GM19397 (cell line): ENCODE measurements at regions not wholly inside any gene's neighbourhood (a gene's known extent, or its start where the extent isn't known, plus 50 kb on each side); places are given as distances from the start of the nearest gene placed in this dataset.
"Not testable (repeated sequence)": the region's sequence is repeated elsewhere in the genome, so short reads cannot be mapped to it uniquely, and the experiment has no call there.

Experiments used
- ATAC-seq: cut with Tn5 transposase; IDR thresholded peaks from one replicate; pipeline ENCODE4 v1.9.1; 2021; ENCODE audit warnings: mild to moderate bottlenecking, moderate library complexity; ENCODE audit not compliant: unreplicated experiment

- ATAC-seq = no peak
These were observed 472.4 kb upstream of the UBE2E2 start for GRCh38 chr3:22730701-22731100.

DNA sequence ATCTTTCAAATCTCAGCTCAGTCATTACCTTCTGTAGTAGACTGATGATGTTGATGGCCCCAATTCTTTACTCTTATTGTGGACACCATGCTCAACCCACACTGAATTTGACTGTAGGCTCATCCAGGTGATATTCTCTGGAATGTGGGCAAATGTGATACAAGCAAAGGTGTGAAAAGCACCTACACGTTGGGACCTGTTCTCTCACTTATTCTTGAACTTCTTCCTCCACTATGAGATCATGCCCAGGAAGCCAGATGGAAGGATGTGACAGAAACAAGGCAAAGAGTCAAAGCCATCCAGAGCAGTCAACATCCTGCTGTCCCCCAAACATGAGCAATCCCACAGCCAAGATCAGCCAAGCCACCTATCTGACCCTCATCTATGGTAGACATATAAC, 471.2 kb upstream of the UBE2E2 start:
- ATAC-seq = no peak

DNA sequence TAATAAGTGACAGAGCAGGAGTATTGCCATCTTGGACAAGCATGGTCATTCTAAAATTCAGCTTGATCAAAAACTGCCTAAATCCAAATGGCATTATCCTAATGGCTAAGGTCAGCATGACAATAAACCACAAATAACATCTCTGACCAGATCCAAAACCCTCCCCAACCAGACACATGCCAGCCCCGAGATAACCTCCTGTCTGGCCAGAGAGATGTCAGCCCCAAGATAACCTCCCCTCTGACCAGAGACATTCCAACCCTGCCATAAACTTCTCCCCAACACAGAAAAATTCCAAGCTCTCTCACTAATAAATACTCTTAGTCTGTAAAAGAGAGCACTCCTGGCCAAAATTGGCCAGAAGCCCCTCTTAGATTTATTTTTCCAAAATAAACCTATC, 470.5 kb upstream of the UBE2E2 start:
- ATAC-seq = no peak

DNA sequence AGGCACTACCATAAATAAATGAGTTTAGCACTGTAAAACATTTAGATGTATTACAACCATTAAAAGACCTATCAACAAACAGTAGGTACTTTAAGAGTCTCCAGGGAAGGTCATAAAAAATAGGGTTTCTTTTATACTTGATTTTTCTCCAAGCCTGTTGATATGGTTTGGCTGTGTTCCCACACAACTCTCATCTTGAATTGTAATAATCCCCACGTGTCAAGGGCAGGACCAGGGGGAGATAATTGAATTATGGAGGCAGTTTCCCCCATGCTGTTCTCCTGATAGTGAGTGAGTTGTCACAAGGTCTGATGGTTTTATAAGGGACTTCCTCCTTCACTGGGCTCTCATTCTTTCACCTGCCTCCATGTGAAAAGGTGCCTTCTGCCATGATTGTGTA, 468.9 kb upstream of the UBE2E2 start:
- ATAC-seq = no peak

- ATAC-seq = no peak
These were observed 468.4 kb upstream of the UBE2E2 start for GRCh38 chr3:22734756-22735155.

DNA sequence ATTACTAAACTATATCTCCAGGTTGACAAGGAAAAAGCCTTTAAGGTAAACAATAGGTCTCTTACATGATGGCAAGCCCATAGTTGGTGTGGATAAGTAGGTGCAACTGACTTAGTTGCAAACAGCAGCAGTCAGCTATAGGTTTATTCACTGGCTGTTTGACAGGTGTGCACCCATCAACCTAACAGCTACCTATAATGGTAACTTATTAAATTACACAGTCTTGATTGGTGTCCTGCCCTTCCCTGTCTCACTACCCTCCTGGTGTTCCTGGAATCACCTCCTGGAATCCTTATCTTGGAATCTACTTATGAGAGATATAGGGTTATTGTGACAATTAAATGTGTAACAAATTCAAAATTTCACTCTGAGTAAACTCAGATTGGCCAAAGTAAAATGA, 467.8 kb upstream of the UBE2E2 start:
- ATAC-seq = no peak

- ATAC-seq = not testable (repeated sequence)
These were observed 459.7 kb upstream of the UBE2E2 start for GRCh38 chr3:22743386-22743785.

GRCh38 chr3:22745321-22745720, 457.8 kb upstream of the UBE2E2 start:
- ATAC-seq = no peak

DNA sequence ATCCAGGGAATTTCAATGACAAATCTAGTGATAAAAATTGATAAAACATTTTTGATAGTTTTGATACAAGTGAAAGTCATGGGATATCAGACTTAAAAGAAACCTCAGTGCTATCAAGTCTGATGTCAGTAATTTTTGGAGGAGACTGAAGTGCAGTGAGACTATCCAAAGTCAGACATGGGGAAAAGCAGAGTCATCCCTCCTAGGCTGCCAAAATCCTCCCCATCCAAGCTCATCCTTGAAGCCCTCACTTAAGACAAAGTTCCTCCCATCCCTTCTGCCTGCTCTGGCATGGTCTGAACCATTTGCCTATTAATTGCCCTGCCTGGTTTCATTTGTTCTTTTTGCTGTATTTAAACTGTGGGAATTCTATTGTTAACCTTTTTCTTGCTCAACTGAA, 456.9 kb upstream of the UBE2E2 start:
- ATAC-seq = no peak

GRCh38 chr3:22748453-22749045, 454.6 kb upstream of the UBE2E2 start:
- ATAC-seq = no peak

- ATAC-seq = no peak
These were observed 443.4 kb upstream of the UBE2E2 start for GRCh38 chr3:22759636-22760310.

DNA sequence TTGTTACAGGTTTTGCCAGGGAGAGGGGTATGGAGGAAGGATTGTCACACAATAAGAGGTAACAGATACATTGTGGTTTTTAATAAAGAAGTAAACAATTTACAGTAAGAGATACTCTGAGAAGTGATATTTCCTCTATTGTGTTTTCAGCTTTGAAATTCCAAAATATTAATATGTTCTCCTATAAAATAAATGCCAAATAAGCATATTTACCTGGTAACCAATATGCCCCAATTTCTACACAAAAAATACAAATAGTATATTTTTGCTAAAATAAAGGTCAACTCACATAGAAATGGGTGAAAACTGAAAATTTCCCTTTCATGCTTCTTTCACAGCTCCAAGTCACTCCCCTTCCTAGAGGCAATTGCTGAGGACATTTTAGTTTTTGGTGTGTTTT, 437.4 kb upstream of the UBE2E2 start:
- ATAC-seq = no peak

DNA sequence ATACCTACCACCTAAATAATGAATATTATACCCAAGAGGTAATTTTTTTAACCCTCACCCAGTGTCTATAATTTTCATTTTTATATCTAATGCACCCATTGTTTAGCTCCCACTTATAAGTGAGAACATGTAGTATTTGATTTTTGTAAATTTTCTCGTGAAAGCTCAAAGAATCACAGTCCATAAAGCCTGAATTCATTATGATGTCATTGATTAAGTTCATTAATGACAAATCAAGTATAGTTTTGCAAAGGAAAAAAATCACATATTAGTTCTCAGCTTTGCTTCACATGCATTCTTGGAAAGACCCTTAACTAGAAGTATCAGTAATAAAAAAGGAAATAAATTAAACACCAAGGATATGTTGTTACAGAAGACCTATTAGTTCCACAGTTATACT, 425.3 kb upstream of the UBE2E2 start:
- ATAC-seq = no peak

- no peak for ATAC-seq
These were observed 423.4 kb upstream of the UBE2E2 start for GRCh38 chr3:22779737-22780136.

DNA sequence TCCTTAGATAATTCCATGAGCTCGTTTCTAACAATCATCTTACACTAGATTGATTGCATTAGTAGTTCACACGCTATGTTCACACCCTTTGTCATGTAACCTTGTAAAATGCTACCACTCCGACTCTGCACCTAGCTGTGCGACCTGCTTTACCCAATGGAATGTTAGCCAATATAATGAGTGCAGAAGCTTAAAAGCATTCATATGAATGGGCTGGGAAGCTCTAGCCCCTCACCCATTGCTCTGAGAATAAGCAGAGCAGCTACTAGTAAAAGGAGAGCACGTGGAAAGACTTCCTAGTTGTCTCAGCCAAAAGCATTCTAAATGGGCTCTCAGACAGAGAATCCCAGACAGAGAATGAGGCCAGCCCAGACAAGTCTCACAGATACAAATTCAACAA, 410.6 kb upstream of the UBE2E2 start:
- no peak for ATAC-seq

- ATAC-seq = no peak
These were observed 407.2 kb upstream of the UBE2E2 start for GRCh38 chr3:22795917-22796316.

DNA sequence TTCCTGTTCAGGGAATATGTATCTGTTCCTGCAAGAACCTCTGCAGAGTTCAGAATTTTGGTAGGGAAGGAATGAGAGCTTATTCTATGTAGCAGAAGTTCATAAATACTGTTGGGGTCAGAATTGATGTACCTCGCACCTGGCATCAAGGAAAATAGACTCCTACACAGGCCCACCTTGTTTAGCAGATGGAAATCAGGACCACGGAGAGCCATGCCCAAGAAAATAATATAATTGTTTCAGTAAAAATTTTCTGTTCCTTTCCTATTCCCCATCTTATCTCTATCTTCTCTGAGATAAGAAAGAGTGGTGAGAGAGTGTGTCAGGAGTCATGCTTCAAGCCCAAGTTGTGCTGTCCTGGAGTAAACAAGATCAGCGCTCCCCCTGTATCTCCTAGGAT, 404.7 kb upstream of the UBE2E2 start:
- no peak for ATAC-seq

- ATAC-seq = no peak
These were observed 383.9 kb upstream of the UBE2E2 start for GRCh38 chr3:22819209-22819608.

GRCh38 chr3:22835041-22835440, 368.1 kb upstream of the UBE2E2 start:
- ATAC-seq = no peak

GRCh38 chr3:22836131-22836530, 367.0 kb upstream of the UBE2E2 start:
- ATAC-seq = no peak

- no peak for ATAC-seq
These were observed 359.3 kb upstream of the UBE2E2 start for GRCh38 chr3:22843854-22844253.

GRCh38 chr3:22846566-22846965, 356.6 kb upstream of the UBE2E2 start:
- ATAC-seq = no peak

DNA sequence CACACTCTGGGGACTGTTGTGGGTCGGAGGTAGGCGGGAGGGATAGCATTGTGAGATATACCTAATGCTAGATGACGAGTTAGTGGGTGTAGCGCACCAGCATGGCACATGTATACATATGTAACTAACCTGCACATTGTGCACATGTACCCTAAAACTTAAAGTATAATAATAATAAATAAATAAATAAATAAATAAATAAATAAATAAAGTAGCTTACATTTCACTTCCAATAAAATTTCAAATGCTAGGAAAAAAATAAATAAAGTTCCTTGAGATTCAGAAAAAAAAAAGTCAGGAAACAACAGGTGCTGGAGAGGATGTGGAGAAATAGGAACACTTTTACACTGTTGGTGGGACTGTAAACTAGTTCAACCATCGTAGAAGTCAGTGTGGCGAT, 353.5 kb upstream of the UBE2E2 start:
- not testable (repeated sequence) for ATAC-seq
